NCI-H1105 treated with DMSO at 0.1 percent for 48 hours (cell line): ENCODE measurements at regions not wholly inside any gene's neighbourhood (a gene's known extent, or its start where the extent isn't known, plus 50 kb on each side); places are given as distances from the start of the nearest gene placed in this dataset.
"Not testable (repeated sequence)": the region's sequence is repeated elsewhere in the genome, so short reads cannot be mapped to it uniquely, and the experiment has no call there.

ENCODE experiments used
- DNase-seq: peaks from one replicate; lab custom pipeline; 2025; lab: John Stamatoyannopoulos, UW

DNA sequence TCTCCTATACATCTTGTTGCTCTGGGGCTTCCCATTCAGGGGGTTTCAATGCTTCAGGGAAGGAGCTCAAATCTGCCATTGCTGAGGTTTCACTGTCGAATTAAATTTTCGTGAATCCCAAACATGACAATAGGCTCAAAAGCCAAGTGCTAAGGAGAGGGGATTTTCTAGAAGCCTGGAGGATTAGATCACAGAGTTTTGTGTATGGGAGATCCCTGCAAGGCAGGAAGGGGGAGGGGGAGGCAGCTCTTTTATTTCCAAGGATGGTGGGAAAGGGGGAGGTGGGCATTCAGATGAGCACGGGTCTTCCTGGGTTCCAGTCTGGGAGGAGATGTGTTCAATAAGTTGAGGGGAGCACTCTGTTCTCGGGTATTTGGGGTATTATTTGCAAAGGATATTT lies 69.9 kb upstream of the DLG1 start:
- DNase-seq, result no peak

DNA sequence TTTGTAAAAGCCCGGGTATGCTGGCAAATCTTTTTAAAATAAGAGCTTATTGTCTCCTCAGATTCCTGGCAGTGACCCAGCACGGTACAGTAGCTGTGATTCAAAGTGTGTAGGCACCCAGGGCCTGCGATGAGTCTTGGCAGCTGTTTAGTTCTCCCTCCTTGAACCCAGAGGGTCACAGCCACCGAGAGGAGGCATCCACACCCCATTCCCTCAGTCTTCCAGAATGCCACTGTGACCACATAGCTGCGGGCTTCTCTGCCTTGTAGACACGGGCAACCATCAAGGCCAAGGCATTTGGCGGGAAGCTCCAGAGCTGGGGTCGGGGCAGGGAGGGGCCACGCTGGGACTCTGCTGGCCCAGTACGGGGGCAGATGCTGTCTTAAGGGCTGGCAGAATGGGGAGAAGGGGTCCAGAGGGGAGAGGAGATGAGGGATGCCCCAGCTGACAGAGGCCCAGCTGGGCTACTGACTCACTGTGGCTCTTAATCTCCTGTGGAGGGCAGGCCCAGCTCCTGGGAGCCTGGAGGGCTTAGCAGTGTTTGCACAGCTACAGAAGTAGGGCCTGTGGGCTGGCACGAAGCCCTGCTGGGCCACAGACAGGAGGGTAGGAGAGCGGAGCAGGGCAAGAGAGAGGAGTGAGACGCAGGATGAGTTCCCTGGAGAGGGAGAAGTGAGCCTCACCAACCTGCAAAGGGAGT lies 68.8 kb upstream of the DLG1 start:
- DNase-seq, result no peak

DNA sequence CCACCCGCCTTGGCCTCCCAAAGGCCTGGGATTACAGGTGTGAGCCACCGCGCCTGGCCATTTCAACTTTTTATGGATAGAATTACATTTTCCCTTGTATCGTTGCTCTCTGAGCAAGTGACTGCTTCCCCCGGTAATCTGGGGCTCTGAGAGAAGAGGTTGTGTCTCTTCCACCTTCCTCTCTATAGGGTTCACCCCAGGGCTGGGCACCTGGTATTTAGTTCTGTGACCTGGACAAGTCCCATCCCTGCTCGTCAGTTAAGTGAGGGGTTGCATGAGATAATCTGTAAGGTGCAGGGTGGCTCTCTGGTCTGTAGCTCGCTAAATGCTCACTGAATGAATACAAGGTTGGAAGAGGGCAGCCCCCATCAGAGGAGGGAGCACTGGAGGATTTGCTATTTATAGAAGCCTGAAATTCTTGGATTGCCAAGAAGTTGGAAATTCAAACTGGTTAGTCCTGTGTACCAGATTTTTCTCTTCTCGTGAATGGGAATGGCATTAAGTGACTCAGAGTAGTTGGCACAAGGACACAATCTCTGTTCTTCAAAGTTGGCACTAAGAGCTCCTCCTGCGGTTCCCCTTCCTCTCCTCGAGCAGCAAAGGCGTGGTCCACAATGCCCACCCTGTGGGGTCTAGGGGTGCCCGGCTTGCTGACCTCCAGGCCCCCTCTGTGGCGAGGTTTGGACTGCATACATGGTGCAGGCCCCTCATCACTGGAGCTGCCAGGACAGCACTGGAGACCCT lies 68.1 kb upstream of the DLG1 start:
- no peak for DNase-seq

DNA sequence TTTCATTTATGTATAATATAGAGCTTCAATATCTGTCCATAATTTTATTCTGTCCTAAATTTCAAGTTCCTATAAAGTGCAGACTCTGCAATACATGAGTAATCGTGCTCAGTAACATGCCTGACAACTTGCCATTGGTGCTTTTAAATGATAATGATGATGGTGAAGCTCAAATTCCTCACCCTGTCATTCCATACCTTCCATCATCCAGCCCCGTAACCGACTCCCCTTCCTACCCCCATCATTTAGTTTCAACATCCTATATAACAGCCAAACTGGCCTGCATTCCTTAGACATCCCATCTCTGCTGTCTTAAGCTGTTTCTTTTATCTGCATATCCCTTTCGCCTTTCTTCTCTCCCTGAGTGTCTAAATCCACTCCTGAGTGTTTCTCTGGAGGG lies 67.2 kb upstream of the DLG1 start:
- DNase-seq, result no peak

DNA sequence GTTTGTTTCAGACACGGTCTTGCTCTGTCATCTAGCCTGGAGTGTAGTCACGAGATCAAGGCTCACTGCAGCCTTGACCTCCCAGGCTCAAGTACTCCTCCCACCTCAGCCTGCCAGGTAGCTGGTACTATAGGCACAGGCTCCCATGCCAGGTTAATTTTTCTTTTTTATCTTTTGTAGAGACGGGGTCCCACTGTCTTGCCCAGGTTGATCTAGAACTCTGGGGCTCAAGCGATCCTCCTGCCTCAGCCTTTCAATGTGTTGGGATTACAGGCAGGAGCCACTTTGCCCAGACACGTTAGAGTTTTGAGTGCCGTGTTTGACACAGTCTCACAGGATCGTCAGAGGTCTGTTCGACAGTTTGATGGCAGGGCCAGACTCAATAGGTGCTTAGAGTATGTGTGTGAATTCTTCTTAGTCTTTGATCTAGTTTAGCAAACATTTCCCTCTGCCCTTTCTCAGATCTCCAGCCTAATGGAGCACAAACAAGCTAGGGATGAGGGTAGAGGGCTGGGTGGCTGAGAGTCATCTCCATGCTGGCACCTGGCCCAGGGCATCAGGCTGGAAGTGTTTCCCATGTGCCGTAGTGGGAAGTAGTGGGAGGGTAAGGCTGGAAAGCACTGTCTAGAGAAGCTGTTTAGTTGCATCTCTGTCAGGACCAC lies 66.1 kb upstream of the DLG1 start:
- DNase-seq, result peak; percentile 64

DNA sequence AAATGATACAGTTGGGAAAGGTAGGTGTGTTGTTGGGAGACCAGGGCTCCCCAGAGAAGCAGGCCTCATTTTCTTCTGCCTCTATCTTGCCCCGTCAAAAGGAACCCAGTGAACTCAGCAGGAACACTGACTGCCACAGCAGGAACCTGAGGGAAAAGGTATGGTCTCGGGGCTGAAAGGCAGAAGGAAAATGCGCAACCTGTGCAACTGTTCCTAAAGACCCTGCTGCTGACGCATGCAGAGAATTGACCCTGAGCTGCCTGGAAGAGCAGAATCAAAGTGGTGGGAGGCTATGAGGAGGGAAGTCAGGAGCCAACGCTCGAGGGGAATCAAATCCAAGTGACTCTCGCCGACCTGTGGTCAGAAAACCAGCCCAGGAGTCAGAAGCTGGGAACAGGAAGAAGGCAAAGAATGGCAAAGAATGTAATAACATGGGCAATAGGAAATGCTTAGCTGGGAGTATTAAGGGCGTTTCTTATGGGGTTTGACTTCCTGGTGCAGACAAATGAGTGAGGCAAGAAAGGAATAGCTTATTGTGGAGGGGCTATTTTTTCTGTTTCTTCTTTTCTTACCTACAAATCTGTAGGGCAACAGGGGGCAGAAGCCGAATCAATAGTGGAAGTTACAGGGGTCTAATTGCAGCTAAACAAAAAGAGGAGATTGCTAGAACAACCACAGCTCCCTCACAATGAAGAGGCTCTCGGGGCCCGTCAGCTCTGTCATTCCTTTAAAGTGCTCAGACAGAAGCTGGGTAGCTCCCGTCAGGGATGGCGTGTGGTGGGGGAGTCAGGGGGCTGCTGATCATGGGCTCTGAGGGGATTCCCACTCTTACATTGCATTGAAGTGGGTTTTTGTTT lies 65.4 kb upstream of the DLG1 start:
- DNase-seq, result no peak

DNA sequence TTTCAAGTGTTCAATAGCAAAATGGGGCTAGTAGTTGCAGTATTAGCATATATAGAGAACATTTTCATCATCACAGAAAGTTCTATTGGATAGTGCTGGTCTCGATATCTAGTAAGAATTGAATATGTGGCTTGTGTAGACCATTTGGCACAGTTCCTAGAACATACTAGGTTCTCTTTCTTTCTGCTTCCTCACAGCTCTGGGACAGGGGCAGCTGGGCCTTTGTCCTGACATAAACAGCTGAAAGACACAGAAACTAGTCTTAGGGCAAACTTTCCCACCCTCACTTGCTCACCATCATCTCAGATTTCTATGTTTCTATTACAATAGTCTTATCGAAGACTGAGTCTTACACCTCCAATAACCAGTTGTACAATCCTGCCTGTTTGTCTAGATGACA lies 63.7 kb upstream of the DLG1 start:
- DNase-seq, result peak; percentile 6

DNA sequence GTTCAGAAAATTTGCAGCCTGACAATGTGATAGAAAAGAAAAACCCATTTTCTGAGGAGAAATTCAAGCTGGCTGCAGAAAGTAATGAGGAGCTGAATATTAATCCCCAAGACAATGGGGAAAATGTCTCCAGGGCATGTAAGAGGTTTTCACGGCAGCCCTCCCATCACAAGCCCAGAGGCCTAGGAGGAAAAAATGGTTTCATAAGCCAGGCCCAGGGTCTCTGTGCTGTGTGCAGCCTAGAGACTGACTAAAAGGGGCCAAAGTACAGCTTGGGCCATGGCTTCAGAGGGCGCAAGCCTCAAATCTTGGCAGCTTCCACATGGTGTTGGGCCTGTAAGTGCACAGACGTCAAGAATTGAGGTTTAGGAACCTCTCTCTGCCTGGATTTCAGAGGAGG lies 61.7 kb upstream of the DLG1 start:
- not testable (repeated sequence) for DNase-seq

DNA sequence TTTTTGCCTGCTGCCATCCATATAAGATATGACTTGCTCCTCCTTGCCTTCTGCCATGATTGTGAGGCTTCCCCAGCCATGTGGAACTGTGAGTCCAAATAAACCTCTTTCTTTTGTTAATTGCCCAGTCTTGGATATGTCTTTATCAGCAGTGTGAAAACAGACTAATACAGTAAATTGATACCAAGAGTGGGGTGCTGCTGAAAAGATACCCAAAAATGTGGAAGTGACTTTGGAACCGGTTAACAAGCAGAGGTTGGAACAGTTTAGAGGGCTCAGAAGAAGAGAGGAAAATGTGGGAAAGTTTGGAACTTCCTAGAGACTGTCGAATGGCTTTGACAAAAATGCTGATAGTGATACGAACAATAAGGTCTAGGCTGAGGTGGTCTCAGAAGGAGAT lies 61.1 kb upstream of the DLG1 start:
- DNase-seq, result not testable (repeated sequence)

DNA sequence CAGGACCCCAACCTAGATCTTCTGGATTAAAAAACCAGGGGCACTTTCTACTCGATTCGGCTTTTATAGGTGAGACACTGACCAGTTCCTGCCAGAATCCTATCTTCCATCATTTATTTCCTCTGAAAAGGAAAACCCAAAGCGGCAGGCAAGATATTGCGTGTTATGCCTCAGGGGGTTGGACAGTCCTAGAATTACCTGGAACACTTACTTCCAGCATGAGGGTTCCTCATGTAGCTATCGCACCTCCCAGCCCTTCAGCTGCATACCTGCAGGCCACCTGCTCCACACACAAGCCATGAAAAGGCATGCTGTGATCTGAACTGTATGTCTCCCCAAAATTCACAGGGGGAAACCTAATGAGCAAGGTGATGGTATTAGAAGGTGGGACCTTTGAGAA lies 58.3 kb upstream of the DLG1 start:
- no peak for DNase-seq

DNA sequence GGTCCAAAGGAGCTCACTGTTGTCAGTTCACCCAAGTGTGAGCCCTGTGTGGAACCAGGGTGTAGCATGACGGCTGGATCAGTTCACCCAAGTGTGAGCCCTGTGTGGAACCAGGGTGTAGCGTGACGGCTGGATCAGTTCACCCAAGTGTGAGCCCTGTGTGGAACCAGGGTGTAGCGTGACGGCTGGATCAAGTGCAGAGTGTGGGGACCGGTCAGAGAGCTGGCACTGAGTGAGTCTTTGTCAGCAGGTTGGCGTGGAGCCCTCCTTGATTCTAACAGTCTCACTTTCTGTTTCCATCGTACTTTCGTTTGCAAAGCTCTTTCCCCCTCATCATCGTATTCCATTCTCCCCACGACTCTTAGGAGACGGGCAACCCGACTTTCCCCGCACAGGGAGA lies 57.9 kb upstream of the DLG1 start:
- DNase-seq, result no peak

DNA sequence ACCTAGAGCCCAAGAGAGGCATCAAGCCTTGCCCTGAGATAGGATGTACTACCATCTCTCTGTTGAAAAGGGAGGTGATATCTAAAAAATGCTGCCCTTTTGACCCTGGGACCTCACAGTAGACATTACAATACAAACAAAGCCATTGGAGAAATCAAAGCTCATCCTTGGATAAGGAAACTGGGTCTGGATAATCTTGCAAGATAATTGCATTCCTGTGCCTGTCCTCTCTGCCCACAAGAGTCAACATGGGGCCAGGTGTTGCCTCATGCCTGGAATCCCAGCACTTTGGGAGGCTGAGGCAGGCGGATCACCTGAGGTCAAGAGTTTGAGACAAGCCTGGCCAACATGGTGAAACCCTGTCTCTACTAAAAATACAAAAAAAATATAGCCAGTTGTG lies 57.3 kb upstream of the DLG1 start:
- DNase-seq, result no peak

DNA sequence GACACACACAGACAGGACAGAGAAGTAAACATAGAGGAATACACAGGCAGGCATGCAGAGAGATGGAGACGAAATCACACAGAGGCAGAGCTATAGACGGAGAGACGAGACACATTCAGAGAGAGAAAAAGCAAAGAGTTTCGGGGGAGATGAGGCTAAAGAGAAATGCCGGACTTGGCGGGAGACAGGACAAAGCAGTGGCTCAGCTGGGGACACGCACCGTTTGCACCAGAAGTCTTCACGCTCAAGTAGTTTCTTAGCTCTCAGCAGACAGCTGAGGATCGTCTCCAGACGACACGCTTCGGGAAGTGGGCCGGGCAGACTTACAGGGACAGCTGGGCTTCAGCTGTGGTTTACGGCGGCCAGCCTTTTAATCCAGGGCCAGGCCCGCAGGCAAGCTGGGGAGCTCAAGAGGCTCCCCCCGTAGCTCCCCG lies 56.2 kb upstream of the DLG1 start:
- DNase-seq, result no peak

DNA sequence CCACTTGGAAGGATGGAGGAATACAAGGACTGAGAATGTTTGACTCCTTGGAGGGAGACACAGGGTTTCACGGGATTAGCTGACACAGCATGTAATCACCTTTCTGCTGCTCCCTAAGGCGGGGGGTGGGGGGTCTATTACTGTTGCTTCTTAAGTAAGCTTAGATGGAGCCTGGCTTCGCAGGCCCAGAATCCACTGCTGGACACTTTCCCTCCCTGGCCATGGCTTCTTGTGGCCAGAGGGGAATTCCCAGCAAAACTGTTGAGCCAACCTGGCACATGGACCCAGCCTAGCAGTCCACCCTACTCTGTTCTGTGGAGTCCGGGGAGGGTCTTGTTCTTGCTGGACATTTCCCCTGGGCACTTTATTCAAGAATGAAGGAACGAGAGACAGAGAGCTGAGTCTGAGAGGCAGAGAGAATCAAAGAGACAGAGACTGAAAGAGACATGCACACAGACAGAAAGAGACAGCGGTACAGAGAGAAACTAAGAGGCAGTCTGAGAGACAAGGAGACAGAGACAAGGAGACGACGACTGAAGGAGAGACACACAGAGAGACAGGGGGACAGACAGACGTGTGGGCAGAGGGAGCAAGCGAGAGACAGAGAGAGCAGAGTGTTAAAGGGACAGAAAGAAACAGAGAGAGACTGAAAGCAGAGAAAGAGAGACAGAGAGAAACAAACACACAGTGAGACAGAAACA lies 55.6 kb upstream of the DLG1 start:
- DNase-seq, result no peak

DNA sequence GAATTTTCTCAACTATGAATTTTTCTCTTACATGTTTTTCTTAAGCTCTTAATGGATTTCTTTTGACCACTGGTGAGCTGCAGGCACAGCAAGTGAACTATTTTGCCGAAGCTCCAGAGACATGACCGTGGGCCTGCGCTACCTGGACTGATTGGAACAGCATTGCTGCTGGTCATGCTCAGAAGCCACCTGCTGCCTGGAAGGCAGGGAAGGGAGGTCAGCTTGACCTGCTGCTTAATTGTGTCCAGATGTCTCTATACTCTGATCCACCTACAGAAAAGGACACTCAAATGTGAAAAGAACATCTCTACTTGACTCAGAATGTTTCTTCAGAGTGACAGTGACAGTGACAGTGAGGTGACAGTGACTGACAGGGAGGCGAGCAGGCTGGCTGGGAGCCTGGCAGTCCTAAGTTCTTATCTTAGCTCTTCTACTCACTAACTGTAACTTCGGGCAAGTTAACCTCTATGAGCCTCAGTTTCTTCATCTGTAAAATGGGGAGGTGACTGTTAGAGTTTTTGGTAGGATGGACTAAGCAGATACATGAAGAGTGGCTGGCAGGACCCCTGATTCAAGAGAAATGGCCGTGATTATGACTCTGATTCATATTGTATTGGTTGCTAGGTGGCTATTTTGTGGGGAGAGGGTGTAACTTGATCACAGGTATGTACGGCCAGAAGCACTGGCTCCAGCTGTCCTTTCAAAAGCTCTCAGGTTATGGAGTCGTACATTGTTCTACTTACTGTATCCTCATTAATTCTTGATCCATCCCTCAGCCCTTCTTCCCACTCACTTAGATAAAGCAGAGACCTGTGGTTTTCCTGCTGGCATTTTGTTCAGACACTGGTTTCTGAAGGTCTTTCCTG lies 54.8 kb upstream of the DLG1 start:
- no peak for DNase-seq

DNA sequence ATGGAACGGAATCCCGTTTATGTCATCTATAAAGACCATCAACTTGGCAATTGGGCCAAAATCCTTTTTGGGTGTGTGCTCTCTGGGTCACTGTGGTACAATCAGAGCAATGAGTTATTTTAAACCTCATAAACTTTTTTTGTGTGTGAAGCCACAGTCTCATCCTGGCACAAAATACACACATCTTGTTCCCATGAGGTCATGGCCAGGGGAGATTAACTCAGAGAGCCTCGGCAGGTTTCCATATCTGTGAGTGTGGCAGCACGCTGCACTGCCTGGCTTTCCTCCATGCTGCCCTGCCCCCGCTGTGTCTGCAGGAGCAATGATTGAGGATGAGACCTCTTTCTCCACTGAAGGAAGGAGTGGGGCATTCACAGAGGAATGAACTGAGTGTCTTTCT lies 54.0 kb upstream of the DLG1 start:
- no peak for DNase-seq

DNA sequence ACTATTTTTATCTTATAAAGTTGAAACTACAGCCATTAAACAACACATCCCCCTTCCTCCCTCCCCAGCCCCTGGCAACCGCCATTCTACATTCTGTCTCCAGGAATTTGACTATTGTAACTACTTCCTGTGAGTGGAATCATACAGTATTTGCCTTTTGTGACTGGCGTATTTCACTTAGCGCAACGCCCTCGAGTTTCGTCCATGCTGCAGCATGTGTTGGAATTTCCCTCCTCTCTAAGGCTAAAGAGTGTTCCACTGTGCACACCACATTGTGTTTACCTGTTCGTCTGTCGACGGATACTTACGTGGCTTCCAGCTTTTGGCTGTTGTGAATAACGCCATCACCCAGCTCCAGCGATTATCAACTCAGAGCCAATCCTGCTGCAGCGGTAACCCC lies 52.0 kb upstream of the DLG1 start:
- DNase-seq, result no peak

DNA sequence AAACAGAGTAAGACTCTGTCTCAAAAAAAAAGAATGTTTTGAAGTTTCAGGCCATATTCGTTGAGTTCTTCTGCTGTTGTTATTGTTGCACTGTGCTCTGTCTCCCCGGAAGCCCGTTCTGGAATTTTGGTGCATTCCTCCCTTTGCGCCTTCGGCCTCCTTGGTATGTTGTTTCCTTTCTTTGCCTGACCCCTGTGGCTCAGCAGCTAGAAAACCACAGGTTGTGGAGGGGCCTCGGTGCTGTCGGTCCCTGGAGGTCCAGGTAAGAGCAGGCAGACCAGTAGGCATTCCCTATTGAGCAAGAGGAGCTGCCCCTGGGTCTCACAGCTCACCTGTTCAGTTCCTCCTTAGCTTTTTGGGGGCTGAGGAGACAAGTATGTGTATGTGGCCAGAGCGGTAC lies 51.0 kb upstream of the DLG1 start:
- no peak for DNase-seq
